Liver (tissue), 8 donors: ENCODE measurements at regions not wholly inside any gene's neighbourhood (a gene's known extent, or its start where the extent isn't known, plus 50 kb on each side); places are given as distances from the start of the nearest gene placed in this dataset.

Source experiments
- DNase-seq: peaks from one replicate; pipeline ENCODE4 v3.0.0-alpha.2; 2017; ENCODE audit warnings: low spot score
- H3K27ac ChIP-seq, 2 donors: one replicate each; pipeline ENCODE4 v1.7.0; 2013; ENCODE audit warnings: inconsistent platforms in 2 of 2, low read length in 2 of 2, control low read depth in 1 of 2, low read depth in 1 of 2, mild to moderate bottlenecking in 1 of 2
- H3K27me3 ChIP-seq, 4 donors: one replicate each; pipeline versions ENCODE4 v1.6.1 to v1.7.0; 2013; ENCODE audit warnings: low read length in 3 of 4, inconsistent platforms in 1 of 4, mild to moderate bottlenecking in 1 of 4, moderate library complexity in 1 of 4; ENCODE audit not compliant: control insufficient read depth in 4 of 4, insufficient read depth in 4 of 4
- H3K36me3 ChIP-seq, 4 donors: one replicate each; pipeline versions ENCODE4 v1.6.1 to v1.7.0; 2013; ENCODE audit warnings: low read length in 3 of 4, mild to moderate bottlenecking in 3 of 4, low read depth in 1 of 4, moderate library complexity in 1 of 4; ENCODE audit not compliant: control insufficient read depth in 4 of 4, insufficient read depth in 3 of 4
- H3K4me1 ChIP-seq, 4 donors: one replicate each; pipeline versions ENCODE4 v1.6.1 to v1.7.0; 2013; ENCODE audit warnings: low read length in 3 of 4, mild to moderate bottlenecking in 3 of 4, moderate library complexity in 1 of 4; ENCODE audit not compliant: control insufficient read depth in 4 of 4, insufficient read depth in 4 of 4
- H3K4me3 ChIP-seq, 3 donors: one replicate each; pipeline versions ENCODE4 v1.6.1 to v1.7.0; 2013; ENCODE audit warnings: low read length in 3 of 3, control low read depth in 1 of 3, low read depth in 1 of 3, mild to moderate bottlenecking in 1 of 3
- H3K9ac ChIP-seq, 2 donors: one replicate each; pipeline ENCODE4 v1.7.0; 2013; ENCODE audit warnings: low read length in 2 of 2, mild to moderate bottlenecking in 2 of 2, moderate library complexity in 2 of 2, control low read depth in 1 of 2, low read depth in 1 of 2
- H3K9me3 ChIP-seq, 4 donors: one replicate each; pipeline versions ENCODE4 v1.6.1 to v1.7.0; 2013; ENCODE audit warnings: low read length in 3 of 4; ENCODE audit not compliant: control insufficient read depth in 4 of 4
- EGR1 ChIP-seq, 2 donors: IDR thresholded peaks; 2 replicates each; pipeline ENCODE4 v1.6.1; 2016 to 2018; ENCODE audit warnings: antibody characterized with exemption in 2 of 2, low read depth in 2 of 2
- FOXA1 ChIP-seq: IDR thresholded peaks from 2 replicates; pipeline ENCODE4 v1.6.1; 2016; ENCODE audit warnings: antibody characterized with exemption
- FOXA2 ChIP-seq: IDR thresholded peaks from 2 replicates; pipeline ENCODE4 v1.6.1; 2016; ENCODE audit warnings: antibody characterized with exemption
- GABPA ChIP-seq, 2 donors: IDR thresholded peaks in 1 of 2; conservative IDR thresholded peaks in 1 of 2; 2 replicates each; pipeline ENCODE4 v1.6.1; 2016; ENCODE audit warnings: antibody characterized with exemption in 2 of 2, mild to moderate bottlenecking in 1 of 2, moderate library complexity in 1 of 2
- HNF4A ChIP-seq, 2 donors: conservative IDR thresholded peaks; 2 replicates each; pipeline ENCODE4 v1.6.1; 2016; ENCODE audit warnings: antibody characterized with exemption in 2 of 2, mild to moderate bottlenecking in 2 of 2
- HNF4G ChIP-seq: IDR thresholded peaks from 2 replicates; pipeline ENCODE4 v1.6.1; 2016; ENCODE audit warnings: antibody characterized with exemption
- JUND ChIP-seq, 2 donors: IDR thresholded peaks; 2 replicates each; pipeline ENCODE4 v1.6.1; 2016; ENCODE audit warnings: antibody characterized with exemption in 2 of 2
- NR2F2 ChIP-seq: IDR thresholded peaks from 2 replicates; pipeline ENCODE4 v1.6.1; 2016; ENCODE audit warnings: antibody characterized with exemption
- RAD21 ChIP-seq, 2 donors: IDR thresholded peaks; 2 replicates each; pipeline ENCODE4 v1.6.1; 2016; ENCODE audit warnings: antibody characterized with exemption in 2 of 2, mild to moderate bottlenecking in 2 of 2
- RXRA ChIP-seq, 2 donors: IDR thresholded peaks; 2 replicates each; pipeline ENCODE4 v1.6.1; 2017 to 2018; ENCODE audit warnings: antibody characterized with exemption in 2 of 2, mild to moderate bottlenecking in 1 of 2
- SP1 ChIP-seq: IDR thresholded peaks from 2 replicates; pipeline ENCODE4 v1.6.1; 2018; ENCODE audit warnings: antibody characterized with exemption, mild to moderate bottlenecking
- YY1 ChIP-seq: IDR thresholded peaks from 2 replicates; pipeline ENCODE4 v1.6.1; 2016; ENCODE audit warnings: antibody characterized with exemption, mild to moderate bottlenecking
- WGBS: extraction: QIAGEN DNeasy Blood & Tissue Kit; methylation state at CpG from one replicate; pipeline ENCODE4 v1.1.7; 2013; 5-methylcytosine and 5-hydroxymethylcytosine counted together
- TF ChIP-seq, protein P1 (sequence below): IDR thresholded peaks from 2 replicates; pipeline ENCODE4 v1.6.1; 2016; ENCODE audit warnings: antibody characterized with exemption
- TF ChIP-seq, protein P2 (sequence below): IDR thresholded peaks from 2 replicates; pipeline ENCODE4 v1.6.1; 2016; ENCODE audit warnings: antibody characterized with exemption, mild to moderate bottlenecking
- TF ChIP-seq, protein P3 (sequence below): fragments of 150-350 bp; IDR thresholded peaks from 2 replicates; pipeline ENCODE4 v1.5.1; 2017; ENCODE audit warnings: improper control_type of control experiment, low read depth, low read length; ENCODE audit not compliant: missing input control
- TF ChIP-seq, protein P4 (sequence below): IDR thresholded peaks from 2 replicates; pipeline ENCODE4 v1.6.1; 2016; ENCODE audit warnings: antibody characterized with exemption
- TF ChIP-seq, protein P5 (sequence below): IDR thresholded peaks from 2 replicates; pipeline ENCODE4 v1.6.1; 2016; ENCODE audit warnings: antibody characterized with exemption
- donor health status: healthy.
- donor health status: healthy.
- donor health status: healthy.
- donor health status: healthy.
- donor health status: healthy.

DNA sequence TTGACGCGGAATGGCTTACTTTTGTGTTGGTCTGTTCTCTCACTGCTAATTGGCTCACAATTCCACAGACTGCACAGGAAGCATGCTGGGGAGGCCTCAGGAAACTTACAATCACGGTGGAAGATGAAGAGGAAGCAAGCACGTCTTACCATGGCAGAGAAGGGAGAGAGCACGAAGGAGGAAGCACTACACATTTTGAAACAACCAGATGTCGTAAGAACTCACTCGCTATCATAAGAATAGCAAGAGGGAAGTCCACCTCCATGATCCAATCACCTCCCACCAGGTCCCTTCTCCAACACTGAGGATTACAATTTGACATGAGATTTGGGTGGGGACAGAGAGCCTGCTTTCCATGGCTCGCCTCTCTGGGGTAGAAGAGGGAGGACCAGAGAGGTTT, 106.2 kb downstream of the KCNF1 start:
- no peak for TF ChIP-seq SP1
- no peak for TF ChIP-seq GABPA (IDR thresholded peaks at IDR 0.05 in 1 of 2, conservative IDR thresholded peaks at IDR 0.05 in 1 of 2)
- TF ChIP-seq RXRA (IDR thresholded peaks at IDR 0.05): no peak
- TF ChIP-seq, protein P1, sequence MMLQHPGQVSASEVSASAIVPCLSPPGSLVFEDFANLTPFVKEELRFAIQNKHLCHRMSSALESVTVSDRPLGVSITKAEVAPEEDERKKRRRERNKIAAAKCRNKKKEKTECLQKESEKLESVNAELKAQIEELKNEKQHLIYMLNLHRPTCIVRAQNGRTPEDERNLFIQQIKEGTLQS: no peak
- no peak for TF ChIP-seq EGR1 (IDR thresholded peaks at IDR 0.05; ENCODE audit: low read depth in 2 of 2)
- no peak for TF ChIP-seq HNF4A (conservative IDR thresholded peaks at IDR 0.05)
- TF ChIP-seq, protein P2, sequence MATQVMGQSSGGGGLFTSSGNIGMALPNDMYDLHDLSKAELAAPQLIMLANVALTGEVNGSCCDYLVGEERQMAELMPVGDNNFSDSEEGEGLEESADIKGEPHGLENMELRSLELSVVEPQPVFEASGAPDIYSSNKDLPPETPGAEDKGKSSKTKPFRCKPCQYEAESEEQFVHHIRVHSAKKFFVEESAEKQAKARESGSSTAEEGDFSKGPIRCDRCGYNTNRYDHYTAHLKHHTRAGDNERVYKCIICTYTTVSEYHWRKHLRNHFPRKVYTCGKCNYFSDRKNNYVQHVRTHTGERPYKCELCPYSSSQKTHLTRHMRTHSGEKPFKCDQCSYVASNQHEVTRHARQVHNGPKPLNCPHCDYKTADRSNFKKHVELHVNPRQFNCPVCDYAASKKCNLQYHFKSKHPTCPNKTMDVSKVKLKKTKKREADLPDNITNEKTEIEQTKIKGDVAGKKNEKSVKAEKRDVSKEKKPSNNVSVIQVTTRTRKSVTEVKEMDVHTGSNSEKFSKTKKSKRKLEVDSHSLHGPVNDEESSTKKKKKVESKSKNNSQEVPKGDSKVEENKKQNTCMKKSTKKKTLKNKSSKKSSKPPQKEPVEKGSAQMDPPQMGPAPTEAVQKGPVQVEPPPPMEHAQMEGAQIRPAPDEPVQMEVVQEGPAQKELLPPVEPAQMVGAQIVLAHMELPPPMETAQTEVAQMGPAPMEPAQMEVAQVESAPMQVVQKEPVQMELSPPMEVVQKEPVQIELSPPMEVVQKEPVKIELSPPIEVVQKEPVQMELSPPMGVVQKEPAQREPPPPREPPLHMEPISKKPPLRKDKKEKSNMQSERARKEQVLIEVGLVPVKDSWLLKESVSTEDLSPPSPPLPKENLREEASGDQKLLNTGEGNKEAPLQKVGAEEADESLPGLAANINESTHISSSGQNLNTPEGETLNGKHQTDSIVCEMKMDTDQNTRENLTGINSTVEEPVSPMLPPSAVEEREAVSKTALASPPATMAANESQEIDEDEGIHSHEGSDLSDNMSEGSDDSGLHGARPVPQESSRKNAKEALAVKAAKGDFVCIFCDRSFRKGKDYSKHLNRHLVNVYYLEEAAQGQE: no peak
- TF ChIP-seq, protein P3, sequence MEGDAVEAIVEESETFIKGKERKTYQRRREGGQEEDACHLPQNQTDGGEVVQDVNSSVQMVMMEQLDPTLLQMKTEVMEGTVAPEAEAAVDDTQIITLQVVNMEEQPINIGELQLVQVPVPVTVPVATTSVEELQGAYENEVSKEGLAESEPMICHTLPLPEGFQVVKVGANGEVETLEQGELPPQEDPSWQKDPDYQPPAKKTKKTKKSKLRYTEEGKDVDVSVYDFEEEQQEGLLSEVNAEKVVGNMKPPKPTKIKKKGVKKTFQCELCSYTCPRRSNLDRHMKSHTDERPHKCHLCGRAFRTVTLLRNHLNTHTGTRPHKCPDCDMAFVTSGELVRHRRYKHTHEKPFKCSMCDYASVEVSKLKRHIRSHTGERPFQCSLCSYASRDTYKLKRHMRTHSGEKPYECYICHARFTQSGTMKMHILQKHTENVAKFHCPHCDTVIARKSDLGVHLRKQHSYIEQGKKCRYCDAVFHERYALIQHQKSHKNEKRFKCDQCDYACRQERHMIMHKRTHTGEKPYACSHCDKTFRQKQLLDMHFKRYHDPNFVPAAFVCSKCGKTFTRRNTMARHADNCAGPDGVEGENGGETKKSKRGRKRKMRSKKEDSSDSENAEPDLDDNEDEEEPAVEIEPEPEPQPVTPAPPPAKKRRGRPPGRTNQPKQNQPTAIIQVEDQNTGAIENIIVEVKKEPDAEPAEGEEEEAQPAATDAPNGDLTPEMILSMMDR: no peak
- TF ChIP-seq, protein P4, sequence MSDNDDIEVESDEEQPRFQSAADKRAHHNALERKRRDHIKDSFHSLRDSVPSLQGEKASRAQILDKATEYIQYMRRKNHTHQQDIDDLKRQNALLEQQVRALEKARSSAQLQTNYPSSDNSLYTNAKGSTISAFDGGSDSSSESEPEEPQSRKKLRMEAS: no peak
- TF ChIP-seq YY1: no peak
- TF ChIP-seq, protein P5, sequence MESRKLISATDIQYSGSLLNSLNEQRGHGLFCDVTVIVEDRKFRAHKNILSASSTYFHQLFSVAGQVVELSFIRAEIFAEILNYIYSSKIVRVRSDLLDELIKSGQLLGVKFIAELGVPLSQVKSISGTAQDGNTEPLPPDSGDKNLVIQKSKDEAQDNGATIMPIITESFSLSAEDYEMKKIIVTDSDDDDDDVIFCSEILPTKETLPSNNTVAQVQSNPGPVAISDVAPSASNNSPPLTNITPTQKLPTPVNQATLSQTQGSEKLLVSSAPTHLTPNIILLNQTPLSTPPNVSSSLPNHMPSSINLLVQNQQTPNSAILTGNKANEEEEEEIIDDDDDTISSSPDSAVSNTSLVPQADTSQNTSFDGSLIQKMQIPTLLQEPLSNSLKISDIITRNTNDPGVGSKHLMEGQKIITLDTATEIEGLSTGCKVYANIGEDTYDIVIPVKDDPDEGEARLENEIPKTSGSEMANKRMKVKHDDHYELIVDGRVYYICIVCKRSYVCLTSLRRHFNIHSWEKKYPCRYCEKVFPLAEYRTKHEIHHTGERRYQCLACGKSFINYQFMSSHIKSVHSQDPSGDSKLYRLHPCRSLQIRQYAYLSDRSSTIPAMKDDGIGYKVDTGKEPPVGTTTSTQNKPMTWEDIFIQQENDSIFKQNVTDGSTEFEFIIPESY: no peak
- no peak for TF ChIP-seq NR2F2
- no peak for TF ChIP-seq JUND (IDR thresholded peaks at IDR 0.05)
- Histone ChIP-seq H3K36me3 (no peaks in the 10 kb centered on the region), H3K27ac (no peak overlapping the region), H3K27me3 (no peaks in the 10 kb centered on the region), H3K9me3 (no peaks in the 10 kb centered on the region), H3K4me3 (no peak overlapping the region), H3K9ac (no peak overlapping the region), H3K4me1 (no peaks in the 10 kb centered on the region)
- 76% methylated on average over 8 of the region's 8 CpGs for WGBS
- no peak for DNase-seq

DNA sequence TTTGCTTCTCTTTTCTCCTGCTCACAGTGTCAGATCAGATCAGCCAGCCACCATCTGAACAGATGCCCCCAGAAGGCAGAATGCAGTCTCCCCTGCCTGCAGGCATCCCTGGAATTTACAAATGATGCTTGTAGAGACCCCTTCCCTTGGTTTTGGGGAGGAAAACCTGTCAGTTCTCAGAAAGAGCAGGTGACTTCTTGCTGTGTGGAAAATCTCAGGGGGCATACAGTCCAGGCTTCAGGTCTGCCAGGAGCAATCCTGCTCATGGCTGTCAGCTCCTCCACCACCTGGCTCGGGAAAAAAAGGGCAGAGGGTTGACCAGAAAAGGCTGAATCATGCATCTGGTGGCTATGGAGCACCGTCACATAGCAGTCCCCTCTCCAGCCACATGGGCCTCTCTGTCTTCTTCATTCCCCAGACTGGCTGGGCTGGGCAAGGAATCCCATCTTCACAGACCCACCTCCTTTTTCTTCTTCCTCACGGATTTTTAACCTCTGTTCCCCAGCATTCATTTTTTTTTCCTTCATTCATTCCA, 107.0 kb downstream of the KCNF1 start:
- Histone ChIP-seq H3K9me3 (no peaks in the 10 kb centered on the region), H3K4me3 (no peak overlapping the region), H3K27me3 (no peaks in the 10 kb centered on the region), H3K9ac (no peak overlapping the region), H3K4me1 (no peaks in the 10 kb centered on the region), H3K27ac (no peak overlapping the region), H3K36me3 (no peaks in the 10 kb centered on the region)
- no peak for DNase-seq
- 69% methylated on average over 3 of the region's 3 CpGs for WGBS
- TF ChIP-seq RAD21 (IDR thresholded peaks at IDR 0.05) (no peak), FOXA1 (no peak), SP1 (no peak), RXRA (IDR thresholded peaks at IDR 0.05) (no peak), EGR1 (IDR thresholded peaks at IDR 0.05; ENCODE audit: low read depth in 2 of 2) (no peak), HNF4G (no peak), JUND (IDR thresholded peaks at IDR 0.05) (no peak), HNF4A (conservative IDR thresholded peaks at IDR 0.05) (no peak), FOXA2 (no peak)
- TF ChIP-seq, protein P1: no peak
- TF ChIP-seq, protein P5: no peak
- TF ChIP-seq, protein P4: no peak
- TF ChIP-seq, protein P2: no peak
